HFFc6 (cell line): ENCODE measurements at regions not wholly inside any gene's neighbourhood (a gene's known extent, or its start where the extent isn't known, plus 50 kb on each side); places are given as distances from the start of the nearest gene placed in this dataset.
A peak's percentile ranks its signal among the peaks of the same experiment; 100 is the strongest.

Experiments
- DNase-seq: peaks from one replicate; pipeline ENCODE4 v3.0.0-alpha.2; 2018
- H3K27ac Mint-ChIP-seq: 2 replicates; pipeline ENCODE4 v1.8.0; 2020; ENCODE audit warnings: mild to moderate bottlenecking, mixed read lengths
- H3K27me3 Mint-ChIP-seq: 2 replicates; pipeline ENCODE4 v1.8.0; 2021; ENCODE audit warnings: mild to moderate bottlenecking, moderate library complexity, mixed read lengths; ENCODE audit not compliant: insufficient read depth
- H3K36me3 Mint-ChIP-seq: 2 replicates; pipeline ENCODE4 v1.8.0; 2021; ENCODE audit warnings: low read depth, mixed read lengths
- H3K4me1 Mint-ChIP-seq: 2 replicates; pipeline ENCODE4 v1.8.0; 2020; ENCODE audit warnings: low read depth, mixed read lengths
- H3K4me3 Mint-ChIP-seq: 2 replicates; pipeline ENCODE4 v1.8.0; 2020; ENCODE audit warnings: mild to moderate bottlenecking, moderate library complexity, mixed read lengths
- H3K9me3 Mint-ChIP-seq: 2 replicates; pipeline ENCODE4 v1.8.0; 2020; ENCODE audit warnings: mild to moderate bottlenecking, mixed read lengths
- TF ChIP-seq, protein P1 (sequence below): fragments of 200-600 bp; sonication (generic); IDR thresholded peaks from 2 replicates; pipeline ENCODE4 v1.5.0; 2021; ENCODE audit warnings: antibody characterized with exemption, mild to moderate bottlenecking

DNA sequence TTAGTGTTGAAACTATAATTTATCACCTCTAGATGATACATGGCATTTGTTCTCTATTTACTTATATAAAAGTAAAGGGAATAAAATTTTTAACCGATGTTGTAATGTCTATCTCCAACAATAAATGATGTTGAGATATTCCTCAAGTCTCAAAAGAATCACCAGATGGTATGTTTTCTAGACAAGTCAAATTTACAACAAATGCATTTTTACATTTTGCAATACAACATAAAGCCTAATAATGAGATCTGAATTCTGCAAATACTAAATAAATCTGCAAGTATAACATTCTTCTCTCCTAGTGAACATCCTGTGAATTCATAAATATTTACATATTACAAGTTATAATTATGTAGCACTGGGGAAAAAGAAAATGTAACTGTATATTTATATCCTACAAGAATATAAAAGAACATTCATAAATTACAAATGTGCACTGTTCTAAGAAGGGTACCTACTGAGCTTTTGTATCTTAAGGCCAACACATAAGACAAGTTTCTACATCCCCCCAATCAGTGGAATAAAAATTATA is 1504.4 kb upstream of the ZEB2 start:
- H3K27ac Mint-ChIP-seq = no peak overlapping the region
- H3K4me1 Mint-ChIP-seq = no peaks in the 10 kb centered on the region; the same call in 1 of the 2 replicates
- H3K27me3 Mint-ChIP-seq = no peaks in the 10 kb centered on the region
- no peak for DNase-seq
- TF ChIP-seq, protein P1, sequence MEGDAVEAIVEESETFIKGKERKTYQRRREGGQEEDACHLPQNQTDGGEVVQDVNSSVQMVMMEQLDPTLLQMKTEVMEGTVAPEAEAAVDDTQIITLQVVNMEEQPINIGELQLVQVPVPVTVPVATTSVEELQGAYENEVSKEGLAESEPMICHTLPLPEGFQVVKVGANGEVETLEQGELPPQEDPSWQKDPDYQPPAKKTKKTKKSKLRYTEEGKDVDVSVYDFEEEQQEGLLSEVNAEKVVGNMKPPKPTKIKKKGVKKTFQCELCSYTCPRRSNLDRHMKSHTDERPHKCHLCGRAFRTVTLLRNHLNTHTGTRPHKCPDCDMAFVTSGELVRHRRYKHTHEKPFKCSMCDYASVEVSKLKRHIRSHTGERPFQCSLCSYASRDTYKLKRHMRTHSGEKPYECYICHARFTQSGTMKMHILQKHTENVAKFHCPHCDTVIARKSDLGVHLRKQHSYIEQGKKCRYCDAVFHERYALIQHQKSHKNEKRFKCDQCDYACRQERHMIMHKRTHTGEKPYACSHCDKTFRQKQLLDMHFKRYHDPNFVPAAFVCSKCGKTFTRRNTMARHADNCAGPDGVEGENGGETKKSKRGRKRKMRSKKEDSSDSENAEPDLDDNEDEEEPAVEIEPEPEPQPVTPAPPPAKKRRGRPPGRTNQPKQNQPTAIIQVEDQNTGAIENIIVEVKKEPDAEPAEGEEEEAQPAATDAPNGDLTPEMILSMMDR = no peak
- no peaks in the 10 kb centered on the region for H3K36me3 Mint-ChIP-seq
- no peaks in the 10 kb centered on the region; the same call in 1 of the 2 replicates for H3K9me3 Mint-ChIP-seq
- H3K4me3 Mint-ChIP-seq = no peak overlapping the region

DNA sequence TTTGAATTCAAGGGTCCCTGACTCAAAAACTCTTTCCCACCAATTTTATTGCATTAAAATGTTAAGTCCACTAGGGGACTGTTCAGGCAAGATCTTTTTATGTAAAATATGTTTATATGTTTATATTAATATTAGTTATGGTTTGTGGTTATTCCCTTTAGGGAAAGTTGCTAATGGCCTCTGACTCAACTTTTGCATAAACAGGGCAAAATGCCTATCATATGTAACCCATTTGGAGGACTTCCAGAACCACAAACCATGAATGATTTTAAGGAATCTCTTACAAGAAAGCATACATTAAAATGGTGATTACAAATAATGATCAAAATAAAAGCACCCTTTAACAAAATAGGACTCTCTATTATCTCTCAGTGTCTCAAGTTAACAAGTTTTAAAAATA is 1484.5 kb upstream of the ZEB2 start:
- H3K4me3 Mint-ChIP-seq = no peak overlapping the region
- H3K36me3 Mint-ChIP-seq = no peaks in the 10 kb centered on the region
- no peaks in the 10 kb centered on the region for H3K4me1 Mint-ChIP-seq
- H3K27me3 Mint-ChIP-seq = no peaks in the 10 kb centered on the region; the same call in 1 of the 2 replicates
- peak; percentile 40 for DNase-seq
- H3K27ac Mint-ChIP-seq = no peak overlapping the region
- TF ChIP-seq, protein P1 = no peak
- H3K9me3 Mint-ChIP-seq = no peaks in the 10 kb centered on the region

- H3K9me3 Mint-ChIP-seq = no peaks in the 10 kb centered on the region
- H3K4me1 Mint-ChIP-seq = no peaks in the 10 kb centered on the region
- no peak overlapping the region for H3K27ac Mint-ChIP-seq
- no peak overlapping the region for H3K4me3 Mint-ChIP-seq
- no peak for DNase-seq
- TF ChIP-seq, protein P1 = no peak
- H3K27me3 Mint-ChIP-seq = no peaks in the 10 kb centered on the region; the same call in 1 of the 2 replicates
- H3K36me3 Mint-ChIP-seq = no peaks in the 10 kb centered on the region
These were observed 1483.4 kb upstream of the ZEB2 start for GRCh38 chr2:146003337-146003736.

DNA sequence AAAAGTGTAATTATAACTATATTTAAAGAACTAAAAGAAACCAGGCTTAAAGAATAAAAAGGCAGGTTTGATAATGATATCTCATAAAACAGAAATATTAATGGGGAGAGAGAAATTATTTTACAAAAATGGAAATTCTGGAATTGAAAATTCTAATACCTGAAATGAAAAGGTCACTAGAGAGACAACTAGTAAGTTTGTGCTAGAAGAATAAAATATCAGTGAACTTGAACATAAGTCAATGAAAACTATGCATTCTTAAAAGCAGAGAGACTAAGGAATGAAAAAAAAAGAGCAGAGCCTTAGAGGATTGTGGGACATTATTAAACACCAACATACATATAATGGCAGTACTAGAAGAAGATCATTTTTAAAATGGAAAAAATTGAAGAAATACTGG is 1475.0 kb upstream of the ZEB2 start:
- TF ChIP-seq, protein P1 = no peak
- no peaks in the 10 kb centered on the region for H3K36me3 Mint-ChIP-seq
- DNase-seq = no peak
- peaks cover 4% of the 10 kb centered on the region for H3K9me3 Mint-ChIP-seq
- H3K4me3 Mint-ChIP-seq = no peak overlapping the region
- no peak overlapping the region for H3K27ac Mint-ChIP-seq
- no peaks in the 10 kb centered on the region for H3K4me1 Mint-ChIP-seq
- H3K27me3 Mint-ChIP-seq = no peaks in the 10 kb centered on the region

DNA sequence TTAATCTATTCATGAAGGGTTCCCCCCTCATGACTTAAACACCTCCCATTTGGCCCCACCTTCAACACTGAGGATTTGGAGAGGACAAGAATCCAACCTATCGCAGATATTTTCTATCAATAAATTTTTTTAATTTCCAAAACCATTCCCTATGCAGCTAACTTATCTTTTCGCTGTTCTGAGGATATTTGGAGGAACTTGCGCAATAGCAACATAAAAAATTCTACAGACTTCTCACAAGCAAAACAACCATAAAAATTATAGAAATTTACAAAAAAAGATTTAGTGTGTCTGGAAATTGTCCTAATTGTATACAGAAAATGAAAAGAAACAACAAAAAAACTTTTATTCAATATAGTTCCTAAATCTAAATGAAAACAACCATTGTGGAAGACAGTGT is 1472.7 kb upstream of the ZEB2 start:
- TF ChIP-seq, protein P1 = no peak
- no peaks in the 10 kb centered on the region for H3K27me3 Mint-ChIP-seq
- H3K36me3 Mint-ChIP-seq = no peaks in the 10 kb centered on the region
- no peaks in the 10 kb centered on the region for H3K4me1 Mint-ChIP-seq
- no peak overlapping the region for H3K27ac Mint-ChIP-seq
- no peak overlapping the region for H3K4me3 Mint-ChIP-seq
- no peak for DNase-seq
- peaks cover 4% of the 10 kb centered on the region for H3K9me3 Mint-ChIP-seq

DNA sequence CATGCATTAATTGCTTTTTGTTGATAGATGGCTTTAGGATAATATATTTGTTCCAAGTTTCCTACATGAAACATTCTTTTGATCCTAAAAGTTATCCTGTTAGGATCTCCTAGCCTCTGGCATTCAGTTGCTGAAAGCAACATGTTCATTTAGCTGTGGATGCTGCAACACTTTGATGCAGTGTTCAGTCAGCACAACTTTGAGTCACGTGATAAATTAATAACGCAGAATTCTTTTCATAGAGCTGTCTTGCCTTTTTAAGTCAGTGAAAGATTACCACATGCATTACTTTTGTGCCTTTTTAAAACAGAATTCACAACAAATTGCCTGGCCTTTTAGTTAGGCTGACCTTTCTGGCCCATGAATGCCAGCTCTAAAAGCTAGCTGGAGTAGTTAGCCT is 1467.9 kb upstream of the ZEB2 start:
- H3K27ac Mint-ChIP-seq = no peak overlapping the region
- TF ChIP-seq, protein P1 = no peak
- no peaks in the 10 kb centered on the region; the same call in 1 of the 2 replicates for H3K9me3 Mint-ChIP-seq
- DNase-seq = no peak
- H3K4me1 Mint-ChIP-seq = no peaks in the 10 kb centered on the region
- no peak overlapping the region for H3K4me3 Mint-ChIP-seq
- H3K27me3 Mint-ChIP-seq = no peaks in the 10 kb centered on the region
- no peaks in the 10 kb centered on the region for H3K36me3 Mint-ChIP-seq
